Suprapubic skin (tissue), 3 donors: ENCODE measurements at regions not wholly inside any gene's neighbourhood (a gene's known extent, or its start where the extent isn't known, plus 50 kb on each side); places are given as distances from the start of the nearest gene placed in this dataset.

Source experiments
- POLR2A ChIP-seq, 2 donors: fragments of 450-650 bp; IDR thresholded peaks; one replicate each; pipeline ENCODE4 v1.6.1; 2017; ENCODE audit warnings: antibody characterized with exemption in 2 of 2, mild to moderate bottlenecking in 2 of 2, moderate library complexity in 2 of 2
- TF ChIP-seq, protein P1 (sequence below), 2 donors: fragments of 200-600 bp in 1 of 2; fragments of 450-650 bp in 1 of 2; sonication (generic) in 1 of 2; IDR thresholded peaks; one replicate each; pipeline ENCODE4 v1.5.1; 2016 to 2019; ENCODE audit warnings: antibody characterized with exemption in 2 of 2, mild to moderate bottlenecking in 1 of 2, moderate library complexity in 1 of 2

- no peak for TF ChIP-seq POLR2A (IDR thresholded peaks at IDR 0.05)
- TF ChIP-seq, protein P1, sequence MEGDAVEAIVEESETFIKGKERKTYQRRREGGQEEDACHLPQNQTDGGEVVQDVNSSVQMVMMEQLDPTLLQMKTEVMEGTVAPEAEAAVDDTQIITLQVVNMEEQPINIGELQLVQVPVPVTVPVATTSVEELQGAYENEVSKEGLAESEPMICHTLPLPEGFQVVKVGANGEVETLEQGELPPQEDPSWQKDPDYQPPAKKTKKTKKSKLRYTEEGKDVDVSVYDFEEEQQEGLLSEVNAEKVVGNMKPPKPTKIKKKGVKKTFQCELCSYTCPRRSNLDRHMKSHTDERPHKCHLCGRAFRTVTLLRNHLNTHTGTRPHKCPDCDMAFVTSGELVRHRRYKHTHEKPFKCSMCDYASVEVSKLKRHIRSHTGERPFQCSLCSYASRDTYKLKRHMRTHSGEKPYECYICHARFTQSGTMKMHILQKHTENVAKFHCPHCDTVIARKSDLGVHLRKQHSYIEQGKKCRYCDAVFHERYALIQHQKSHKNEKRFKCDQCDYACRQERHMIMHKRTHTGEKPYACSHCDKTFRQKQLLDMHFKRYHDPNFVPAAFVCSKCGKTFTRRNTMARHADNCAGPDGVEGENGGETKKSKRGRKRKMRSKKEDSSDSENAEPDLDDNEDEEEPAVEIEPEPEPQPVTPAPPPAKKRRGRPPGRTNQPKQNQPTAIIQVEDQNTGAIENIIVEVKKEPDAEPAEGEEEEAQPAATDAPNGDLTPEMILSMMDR (IDR thresholded peaks at IDR 0.05): no peak
Observed at GRCh38 chr3:174413062-174413912, 445.8 kb upstream of the NAALADL2 start.
